Trophoblast cell (in vitro differentiated cells and primary cell): ENCODE measurements at regions not wholly inside any gene's neighbourhood (a gene's known extent, or its start where the extent isn't known, plus 50 kb on each side); places are given as distances from the start of the nearest gene placed in this dataset.
A peak's percentile ranks its signal among the peaks of the same experiment; 100 is the strongest.

Experiments
- DNase-seq, 2 donors: peaks; one replicate each; pipeline ENCODE4 v3.0.0-alpha.2; 2016
- H2AFZ ChIP-seq: 2 replicates; pipeline ENCODE4 v1.6.1; 2013; ENCODE audit warnings: low read length, moderate library complexity, mild to moderate bottlenecking; ENCODE audit not compliant: insufficient read depth, poor library complexity
- H2AK5ac ChIP-seq: 2 replicates; pipeline ENCODE4 v1.6.1; 2013; ENCODE audit warnings: mild to moderate bottlenecking, low read length
- H2BK120ac ChIP-seq: 2 replicates; pipeline ENCODE4 v1.6.1; 2013; ENCODE audit warnings: low read length, mild to moderate bottlenecking, moderate library complexity; ENCODE audit not compliant: insufficient read depth, poor library complexity
- H2BK12ac ChIP-seq: 2 replicates; pipeline ENCODE4 v1.6.1; 2013; ENCODE audit warnings: mild to moderate bottlenecking, low read length, moderate library complexity
- H2BK5ac ChIP-seq: 2 replicates; pipeline ENCODE4 v1.6.1; 2013; ENCODE audit warnings: low read length, low read depth, moderate library complexity, mild to moderate bottlenecking; ENCODE audit not compliant: poor library complexity
- H3K14ac ChIP-seq: 2 replicates; pipeline ENCODE4 v1.6.1; 2013; ENCODE audit warnings: mild to moderate bottlenecking, low read length
- H3K18ac ChIP-seq: 2 replicates; pipeline ENCODE4 v1.6.1; 2013; ENCODE audit warnings: mild to moderate bottlenecking, low read length
- H3K23ac ChIP-seq: 2 replicates; pipeline ENCODE4 v1.6.1; 2013; ENCODE audit warnings: low read length
- H3K27ac ChIP-seq: 2 replicates; pipeline ENCODE4 v1.5.1; 2013; ENCODE audit warnings: low read depth, mild to moderate bottlenecking, inconsistent platforms, low read length, moderate library complexity
- H3K27me3 ChIP-seq: 2 replicates; pipeline ENCODE4 v1.6.1; 2013; ENCODE audit warnings: inconsistent platforms, mild to moderate bottlenecking, low read length, moderate library complexity; ENCODE audit not compliant: insufficient read depth
- H3K36me3 ChIP-seq, 2 experiments: 1 replicate in 1 of 2; 2 replicates in 1 of 2; pipeline ENCODE4 v1.6.1; 2013; ENCODE audit warnings: low read length in 2 of 2, mild to moderate bottlenecking in 2 of 2, moderate library complexity in 1 of 2; ENCODE audit not compliant: insufficient read depth in 2 of 2, control insufficient read depth in 1 of 2
- H3K4ac ChIP-seq: 2 replicates; pipeline ENCODE4 v1.6.1; 2013; ENCODE audit warnings: low read depth, mild to moderate bottlenecking, low read length, moderate library complexity
- H3K4me1 ChIP-seq, 2 experiments: 1 replicate in 1 of 2; 2 replicates in 1 of 2; pipeline ENCODE4 v1.6.1; 2013; ENCODE audit warnings: low read length in 2 of 2, mild to moderate bottlenecking in 2 of 2, moderate library complexity in 1 of 2; ENCODE audit not compliant: insufficient read depth in 2 of 2, control insufficient read depth in 1 of 2
- H3K4me2 ChIP-seq: 2 replicates; pipeline ENCODE4 v1.6.1; 2013; ENCODE audit warnings: inconsistent platforms, mild to moderate bottlenecking, low read length, moderate library complexity
- H3K4me3 ChIP-seq: 2 replicates; pipeline ENCODE4 v1.5.1; 2013; ENCODE audit warnings: mild to moderate bottlenecking, low read depth, low read length, inconsistent platforms
- H3K79me1 ChIP-seq: one replicate; pipeline ENCODE4 v1.6.1; 2013; ENCODE audit warnings: low read length
- H3K79me2 ChIP-seq: 2 replicates; pipeline ENCODE4 v1.6.1; 2013; ENCODE audit warnings: low read length, mild to moderate bottlenecking; ENCODE audit not compliant: control insufficient read depth, insufficient read depth, poor library complexity
- H3K9ac ChIP-seq: 2 replicates; pipeline ENCODE4 v1.6.1; 2013; ENCODE audit warnings: mild to moderate bottlenecking, low read length
- H3K9me3 ChIP-seq: 2 replicates; pipeline ENCODE4 v1.6.1; 2013; ENCODE audit warnings: low read depth, mild to moderate bottlenecking, control low read depth, inconsistent platforms, low read length; ENCODE audit not compliant: insufficient read depth
- H4K12ac ChIP-seq: 2 replicates; pipeline ENCODE4 v1.6.1; 2013; ENCODE audit warnings: low read depth, mild to moderate bottlenecking, low read length, moderate library complexity
- H4K8ac ChIP-seq: 2 replicates; pipeline ENCODE4 v1.6.1; 2013; ENCODE audit warnings: low read depth, mild to moderate bottlenecking, low read length, moderate library complexity
- H4K91ac ChIP-seq: one replicate; pipeline ENCODE4 v1.6.1; 2013; ENCODE audit warnings: low read depth, mild to moderate bottlenecking, low read length, moderate library complexity
- WGBS: extraction: QIAGEN DNeasy Blood & Tissue Kit; methylation state at CpG from one replicate; pipeline ENCODE4 v1.1.7; 2013; ENCODE audit warnings: missing lambda C conversion rate; ENCODE audit not compliant: insufficient read length, insufficient coverage; ENCODE audit errors: extremely low coverage; 5-methylcytosine and 5-hydroxymethylcytosine counted together

- no peak overlapping the region for H3K18ac ChIP-seq
- H3K9ac ChIP-seq: no peak overlapping the region
- no peak overlapping the region for H2BK12ac ChIP-seq
- H3K4me3 ChIP-seq: no peak overlapping the region
- no CpG with 5 or more reads among the region's 5 CpGs for WGBS
- no peak overlapping the region for H4K91ac ChIP-seq
- no peak overlapping the region for H3K4ac ChIP-seq
- no peak overlapping the region for H2BK5ac ChIP-seq
- no peak overlapping the region for H3K27ac ChIP-seq
- no peak overlapping the region for H4K12ac ChIP-seq
- H3K14ac ChIP-seq: no peak overlapping the region
- no peaks in the 10 kb centered on the region for H3K36me3 ChIP-seq
- no peaks in the 10 kb centered on the region for H3K79me1 ChIP-seq
- no peak overlapping the region for H2AFZ ChIP-seq
- peak in 1 of 2 donors; percentile 28 for DNase-seq
- no peak overlapping the region for H3K4me2 ChIP-seq
- no peaks in the 10 kb centered on the region for H3K4me1 ChIP-seq
- H2BK120ac ChIP-seq: no peak overlapping the region
- no peaks in the 10 kb centered on the region for H3K27me3 ChIP-seq
- no peaks in the 10 kb centered on the region for H3K9me3 ChIP-seq
- H2AK5ac ChIP-seq: no peak overlapping the region
- H3K79me2 ChIP-seq: no peaks in the 10 kb centered on the region
- no peak overlapping the region for H3K23ac ChIP-seq
- H4K8ac ChIP-seq: no peak overlapping the region
Measured at GRCh38 chr13:105692769-105693168, 842.7 kb downstream of the EFNB2 start.

- no peak overlapping the region for H2AFZ ChIP-seq
- H3K18ac ChIP-seq: no peak overlapping the region
- no peak overlapping the region for H4K12ac ChIP-seq
- H2BK5ac ChIP-seq: no peak overlapping the region
- WGBS: no CpG with 5 or more reads among the region's 3 CpGs
- H3K79me2 ChIP-seq: no peaks in the 10 kb centered on the region
- no peak overlapping the region for H3K27ac ChIP-seq
- no peaks in the 10 kb centered on the region for H3K4me1 ChIP-seq
- no peak overlapping the region for H2AK5ac ChIP-seq
- H4K91ac ChIP-seq: no peak overlapping the region
- H3K14ac ChIP-seq: no peak overlapping the region
- no peak overlapping the region for H2BK120ac ChIP-seq
- no peaks in the 10 kb centered on the region for H3K36me3 ChIP-seq
- H2BK12ac ChIP-seq: no peak overlapping the region
- no peak overlapping the region for H3K9ac ChIP-seq
- H3K4me2 ChIP-seq: no peak overlapping the region
- no peak overlapping the region for H3K4ac ChIP-seq
- no peaks in the 10 kb centered on the region for H3K9me3 ChIP-seq
- H3K23ac ChIP-seq: no peak overlapping the region
- no peak overlapping the region for H3K4me3 ChIP-seq
- no peak overlapping the region for H4K8ac ChIP-seq
- H3K79me1 ChIP-seq: no peaks in the 10 kb centered on the region
- no peaks in the 10 kb centered on the region for H3K27me3 ChIP-seq
- no peak for DNase-seq
Measured at GRCh38 chr13:105684216-105684615, 851.2 kb downstream of the EFNB2 start.

GRCh38 chr13:105679838-105680237 is 855.6 kb downstream of the EFNB2 start:
- Histone ChIP-seq H3K27ac (no peak overlapping the region), H3K4me1 (no peaks in the 10 kb centered on the region), H3K9ac (no peak overlapping the region), H3K79me1 (no peaks in the 10 kb centered on the region), H3K4ac (no peak overlapping the region), H3K9me3 (no peaks in the 10 kb centered on the region), H3K4me2 (no peak overlapping the region), H3K14ac (no peak overlapping the region), H2AK5ac (no peak overlapping the region), H4K12ac (peak overlapping the region; percentile 62), H3K23ac (no peak overlapping the region), H3K36me3 (no peaks in the 10 kb centered on the region), H4K91ac (no peak overlapping the region), H3K79me2 (no peaks in the 10 kb centered on the region), H3K18ac (no peak overlapping the region), H4K8ac (no peak overlapping the region), H2BK12ac (no peak overlapping the region), H2BK120ac (no peak overlapping the region), H3K4me3 (no peak overlapping the region), H3K27me3 (no peaks in the 10 kb centered on the region), H2BK5ac (no peak overlapping the region), H2AFZ (no peak overlapping the region)
- no CpG with 5 or more reads among the region's 4 CpGs for WGBS
- no peak for DNase-seq

- Histone ChIP-seq H3K27ac (no peak overlapping the region), H3K27me3 (no peaks in the 10 kb centered on the region), H3K4ac (no peak overlapping the region), H2BK120ac (no peak overlapping the region), H2AK5ac (no peak overlapping the region), H2BK12ac (no peak overlapping the region), H3K4me2 (no peak overlapping the region), H3K14ac (no peak overlapping the region), H4K12ac (no peak overlapping the region), H2AFZ (no peak overlapping the region), H3K4me3 (no peak overlapping the region), H3K18ac (no peak overlapping the region), H3K9ac (no peak overlapping the region), H4K91ac (no peak overlapping the region), H2BK5ac (no peak overlapping the region), H3K9me3 (no peaks in the 10 kb centered on the region), H3K4me1 (no peaks in the 10 kb centered on the region), H3K23ac (no peak overlapping the region), H4K8ac (no peak overlapping the region), H3K79me2 (no peaks in the 10 kb centered on the region), H3K79me1 (no peaks in the 10 kb centered on the region), H3K36me3 (no peaks in the 10 kb centered on the region)
- no CpG with 5 or more reads among the region's 1 CpG for WGBS
- no peak for DNase-seq
Measured at GRCh38 chr13:105678072-105678471, 857.4 kb downstream of the EFNB2 start.
